HG02678 (cell line): ENCODE measurements at regions not wholly inside any gene's neighbourhood (a gene's known extent, or its start where the extent isn't known, plus 50 kb on each side); places are given as distances from the start of the nearest gene placed in this dataset.
"Not testable (repeated sequence)": the region's sequence is repeated elsewhere in the genome, so short reads cannot be mapped to it uniquely, and the experiment has no call there.

Source experiments
- ATAC-seq: cut with Tn5 transposase; IDR thresholded peaks from one replicate; pipeline ENCODE4 v1.9.1; 2021; ENCODE audit warnings: mild to moderate bottlenecking, moderate library complexity; ENCODE audit not compliant: unreplicated experiment

- ATAC-seq, result no peak
Measured at GRCh38 chrX:42290608-42291007, 367.3 kb upstream of the CASK start.

GRCh38 chrX:42289492-42290385 lies 366.4 kb upstream of the CASK start:
- ATAC-seq, result no peak

- not testable (repeated sequence) for ATAC-seq
Measured at GRCh38 chrX:42285681-42286080, 362.3 kb upstream of the CASK start.

- no peak for ATAC-seq
Measured at GRCh38 chrX:42276982-42277690, 353.8 kb upstream of the CASK start.

GRCh38 chrX:42274151-42274550 lies 350.8 kb upstream of the CASK start:
- ATAC-seq, result no peak

- no peak for ATAC-seq
Measured at GRCh38 chrX:42273387-42273786, 350.0 kb upstream of the CASK start.

GRCh38 chrX:42269186-42269585 lies 345.8 kb upstream of the CASK start:
- no peak for ATAC-seq

- no peak for ATAC-seq
Measured at GRCh38 chrX:42260854-42261253, 337.5 kb upstream of the CASK start.

- ATAC-seq, result no peak
Measured at GRCh38 chrX:42248226-42248625, 324.9 kb upstream of the CASK start.

GRCh38 chrX:42247241-42247640 lies 323.9 kb upstream of the CASK start:
- ATAC-seq, result no peak

- ATAC-seq, result no peak
Measured at GRCh38 chrX:42246814-42247213, 323.5 kb upstream of the CASK start.

- ATAC-seq, result no peak
Measured at GRCh38 chrX:42242004-42242403, 318.6 kb upstream of the CASK start.

- ATAC-seq, result no peak
Measured at GRCh38 chrX:42241421-42241820, 318.1 kb upstream of the CASK start.

GRCh38 chrX:42237956-42238355 lies 314.6 kb upstream of the CASK start:
- ATAC-seq, result no peak

- ATAC-seq, result no peak
Measured at GRCh38 chrX:42229533-42229932, 306.2 kb upstream of the CASK start.

GRCh38 chrX:42220666-42221065 lies 297.3 kb upstream of the CASK start:
- no peak for ATAC-seq

- no peak for ATAC-seq
Measured at GRCh38 chrX:42220083-42220482, 296.7 kb upstream of the CASK start.

- ATAC-seq, result no peak
Measured at GRCh38 chrX:42219231-42219630, 295.9 kb upstream of the CASK start.

GRCh38 chrX:42195506-42195905 lies 272.2 kb upstream of the CASK start:
- no peak for ATAC-seq

GRCh38 chrX:42189576-42189975 lies 266.2 kb upstream of the CASK start:
- ATAC-seq, result no peak

- ATAC-seq, result no peak
Measured at GRCh38 chrX:42188730-42189129, 265.4 kb upstream of the CASK start.

GRCh38 chrX:42176789-42177188 lies 253.4 kb upstream of the CASK start:
- no peak for ATAC-seq
